DMS53 (cell line): ENCODE measurements at regions not wholly inside any gene's neighbourhood (a gene's known extent, or its start where the extent isn't known, plus 50 kb on each side); places are given as distances from the start of the nearest gene placed in this dataset.

ENCODE experiments used
- DNase-seq: peaks from one replicate; lab custom pipeline; 2025; lab: John Stamatoyannopoulos, UW

DNA sequence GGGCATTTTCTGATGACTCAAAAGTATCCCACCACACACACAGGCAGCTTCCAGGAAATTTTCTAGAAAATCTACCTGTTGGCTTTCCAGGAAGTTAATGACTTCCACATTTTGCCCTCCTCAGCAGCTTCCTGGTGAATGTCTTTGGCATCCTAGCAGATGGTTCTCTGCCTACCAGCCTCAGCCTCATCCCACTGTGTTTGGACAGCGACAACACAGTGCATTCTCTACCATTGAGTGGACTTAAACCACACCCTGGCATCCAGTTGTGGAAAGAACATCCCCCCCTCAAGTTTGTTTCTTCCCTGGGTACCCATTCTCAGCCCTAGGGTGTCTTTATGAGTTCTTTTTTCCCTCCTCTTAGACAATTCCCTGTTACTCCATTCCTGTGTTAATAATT lies 50.8 kb upstream of the GADL1 start:
- no peak for DNase-seq

GRCh38 chr3:30948426-30948825 lies 54.0 kb upstream of the GADL1 start:
- DNase-seq = no peak

GRCh38 chr3:30951826-30952225 lies 57.4 kb upstream of the GADL1 start:
- DNase-seq = no peak

- no peak for DNase-seq
Observed at GRCh38 chr3:30952786-30953185, 58.3 kb upstream of the GADL1 start.

DNA sequence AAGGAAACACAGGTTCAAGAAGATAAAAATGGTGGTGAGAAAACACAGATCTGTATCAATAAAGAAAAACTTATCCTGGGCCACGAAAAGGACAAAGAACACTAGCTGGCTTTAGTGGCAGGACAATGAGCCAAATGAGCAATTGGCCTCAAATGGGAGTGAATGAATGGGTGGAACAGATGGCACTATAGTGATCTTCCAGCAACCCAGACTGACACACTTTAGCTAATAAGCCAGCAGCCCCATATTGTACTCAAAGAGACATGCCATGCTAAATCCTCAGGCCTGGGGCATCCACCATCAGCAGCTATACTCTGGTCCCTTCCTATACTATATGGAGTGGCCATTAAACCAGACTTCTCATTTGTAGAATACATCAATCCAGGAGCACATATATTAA lies 60.0 kb upstream of the GADL1 start:
- DNase-seq = no peak

DNA sequence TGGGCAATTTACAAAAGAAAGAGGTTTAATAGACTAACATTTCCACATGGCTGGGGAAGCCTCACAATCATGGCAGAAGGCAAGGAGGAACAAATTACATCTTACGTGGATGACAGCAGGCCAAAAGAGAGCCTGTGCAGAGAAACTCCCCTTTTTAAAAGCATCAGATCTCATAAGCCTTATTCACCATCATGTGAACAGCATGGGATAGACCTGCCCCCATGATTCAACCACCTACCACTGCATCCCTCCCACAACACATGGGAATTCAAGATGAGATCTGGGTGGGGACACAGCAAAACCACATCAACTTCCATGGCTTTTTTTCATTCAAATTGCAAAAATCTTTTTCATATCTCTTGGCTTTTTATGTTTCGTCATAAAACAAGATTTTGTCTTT lies 67.6 kb upstream of the GADL1 start:
- no peak for DNase-seq

GRCh38 chr3:30962493-30962892 lies 68.0 kb upstream of the GADL1 start:
- DNase-seq = no peak

DNA sequence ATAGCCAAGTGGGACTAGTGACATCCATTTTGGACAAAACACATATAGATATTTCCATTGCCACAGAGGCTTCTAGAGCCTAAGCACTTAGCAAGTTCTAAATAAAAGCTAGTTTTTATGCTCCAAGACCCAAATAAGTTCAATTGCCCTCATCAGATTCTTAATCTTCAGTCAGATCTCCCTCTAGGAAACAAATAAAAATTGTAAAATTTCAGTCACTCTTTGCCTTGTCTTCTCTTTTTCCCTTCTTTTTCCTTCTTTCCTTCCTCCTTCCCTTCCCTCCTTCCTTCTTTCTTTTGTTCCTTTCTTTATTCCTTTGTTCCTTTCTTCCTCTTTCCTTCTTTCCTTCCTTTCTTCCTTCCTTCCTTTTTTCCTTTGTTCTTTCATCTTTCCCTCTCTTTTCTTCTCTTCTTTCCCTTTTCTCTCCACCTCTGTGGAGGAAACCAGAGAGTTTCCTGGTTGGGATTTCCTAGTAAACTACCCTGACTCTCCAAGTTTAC lies 68.8 kb upstream of the GADL1 start:
- no peak for DNase-seq

DNA sequence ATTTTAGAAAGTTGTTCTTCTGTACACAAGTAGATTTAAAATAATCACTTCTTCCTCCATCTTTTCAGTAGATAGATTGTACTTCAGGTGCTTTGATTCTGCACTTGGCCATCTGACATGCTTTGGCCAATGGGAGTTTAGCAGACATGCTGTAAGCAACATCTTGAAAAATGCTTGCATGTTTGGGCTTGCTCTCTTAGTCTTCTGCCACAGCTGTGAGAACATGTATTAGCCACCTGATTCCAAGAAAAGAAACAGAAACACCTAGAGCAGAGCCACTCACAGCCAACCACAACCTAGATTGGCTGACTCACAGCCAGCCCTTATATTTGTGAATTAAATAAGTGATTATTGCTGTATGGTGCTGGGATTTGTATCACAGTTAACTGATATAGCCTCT lies 70.2 kb upstream of the GADL1 start:
- DNase-seq = no peak

- no peak for DNase-seq
Observed at GRCh38 chr3:30966896-30967295, 72.4 kb upstream of the GADL1 start.

GRCh38 chr3:30970183-30970582 lies 75.7 kb upstream of the GADL1 start:
- peak; percentile 4 for DNase-seq

- DNase-seq = no peak
Observed at GRCh38 chr3:30972449-30972848, 78.0 kb upstream of the GADL1 start.

DNA sequence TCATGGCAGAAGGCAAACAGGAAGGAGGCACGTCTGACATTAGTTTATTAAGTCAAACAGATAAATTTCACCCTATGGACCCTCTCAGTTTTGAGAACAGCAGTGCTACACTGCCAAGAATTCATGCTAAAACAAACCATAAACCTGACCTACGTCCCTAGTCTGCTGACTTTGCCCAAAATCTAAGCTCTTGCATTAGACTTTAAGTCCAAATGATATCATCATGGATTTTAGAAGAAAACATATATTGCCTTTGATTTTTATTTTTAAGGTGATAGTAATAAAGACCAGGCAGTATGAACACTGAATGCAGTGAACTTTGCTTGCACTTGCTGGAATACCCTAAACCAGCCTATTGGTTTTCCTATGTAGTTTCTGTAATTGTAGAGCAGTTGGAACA lies 79.6 kb upstream of the GADL1 start:
- DNase-seq = no peak

GRCh38 chr3:30977592-30977991 lies 83.1 kb upstream of the GADL1 start:
- no peak for DNase-seq

DNA sequence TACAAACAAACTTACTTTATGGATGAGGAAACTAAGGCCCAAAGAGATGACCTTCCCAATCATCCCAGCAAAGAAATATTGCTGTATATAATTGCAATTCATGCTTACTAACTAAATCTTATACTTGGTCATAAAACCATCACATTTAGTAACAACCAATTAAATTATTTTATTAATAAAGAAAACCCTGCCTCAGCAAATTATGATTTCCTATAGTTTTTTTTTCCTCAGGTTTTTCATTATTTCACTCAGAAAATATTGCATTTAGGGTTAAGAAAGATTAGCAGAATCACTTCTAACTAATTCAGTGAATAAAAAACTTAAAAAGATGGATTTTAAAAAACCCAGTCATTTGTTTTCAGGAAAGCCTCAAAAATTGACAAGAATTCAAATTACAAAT lies 86.5 kb upstream of the GADL1 start:
- no peak for DNase-seq

- DNase-seq = no peak
Observed at GRCh38 chr3:30982416-30983075, 88.1 kb upstream of the GADL1 start.

- peak; percentile 1 for DNase-seq
Observed at GRCh38 chr3:30984855-30985749, 90.6 kb upstream of the GADL1 start.

- DNase-seq = peak; percentile 4
Observed at GRCh38 chr3:30986551-30986950, 92.1 kb upstream of the GADL1 start.

- peak; percentile 32 for DNase-seq
Observed at GRCh38 chr3:30988769-30989168, 94.3 kb upstream of the GADL1 start.

- peak; percentile 63 for DNase-seq
Observed at GRCh38 chr3:30989276-30990030, 95.0 kb upstream of the GADL1 start.

- peak; percentile 28 for DNase-seq
Observed at GRCh38 chr3:30996467-30996866, 102.0 kb upstream of the GADL1 start.

GRCh38 chr3:31002730-31003129 lies 108.3 kb upstream of the GADL1 start:
- DNase-seq = no peak
